SK-N-MC (cell line): ENCODE measurements at regions not wholly inside any gene's neighbourhood (a gene's known extent, or its start where the extent isn't known, plus 50 kb on each side); places are given as distances from the start of the nearest gene placed in this dataset.

ENCODE experiments used
- DNase-seq: peaks from one replicate; pipeline ENCODE4 v3.0.0-alpha.2; 2011; ENCODE audit warnings: low read depth, low spot score
- H3K27ac ChIP-seq: fragments of 200-600 bp; sonication (generic); 2 replicates; pipeline ENCODE4 v1.5.1; 2016; ENCODE audit warnings: mixed run types
- H3K36me3 ChIP-seq: fragments of 200-600 bp; sonication (generic); 2 replicates; pipeline ENCODE4 v1.6.1; 2017; ENCODE audit warnings: antibody characterized with exemption, low read length, mixed read lengths; ENCODE audit not compliant: insufficient read depth
- H3K4me3 ChIP-seq: fragments of 200-600 bp; sonication (generic); 2 replicates; pipeline ENCODE4 v1.5.1; 2016
- H3K9ac ChIP-seq: fragments of 200-600 bp; sonication (generic); 2 replicates; pipeline ENCODE4 v1.8.0; 2017; ENCODE audit warnings: mixed run types, mixed read lengths; ENCODE audit not compliant: insufficient read length
- H3K9me3 ChIP-seq: fragments of 200-600 bp; sonication (generic); 2 replicates; pipeline ENCODE4 v1.6.1; 2017; ENCODE audit warnings: low read depth, mild to moderate bottlenecking, antibody characterized with exemption, low read length, moderate library complexity, mixed read lengths
- EZH2 ChIP-seq: fragments of 200-600 bp; sonication (generic); IDR thresholded peaks from one replicate; pipeline ENCODE4 v1.6.1; 2017; ENCODE audit warnings: antibody characterized with exemption
- FOXP2 ChIP-seq: optimal IDR thresholded peaks from 2 replicates; pipeline ENCODE3; 2011; ENCODE audit warnings: mild to moderate bottlenecking, moderate library complexity; ENCODE audit not compliant: insufficient read depth; ENCODE audit errors: extremely low read length, control extremely low read depth
- POLR2AphosphoS5 ChIP-seq: IDR thresholded peaks from 2 replicates; pipeline ENCODE4 v1.6.1; 2012; ENCODE audit warnings: mild to moderate bottlenecking, low read depth, low read length, borderline replicate concordance

DNA sequence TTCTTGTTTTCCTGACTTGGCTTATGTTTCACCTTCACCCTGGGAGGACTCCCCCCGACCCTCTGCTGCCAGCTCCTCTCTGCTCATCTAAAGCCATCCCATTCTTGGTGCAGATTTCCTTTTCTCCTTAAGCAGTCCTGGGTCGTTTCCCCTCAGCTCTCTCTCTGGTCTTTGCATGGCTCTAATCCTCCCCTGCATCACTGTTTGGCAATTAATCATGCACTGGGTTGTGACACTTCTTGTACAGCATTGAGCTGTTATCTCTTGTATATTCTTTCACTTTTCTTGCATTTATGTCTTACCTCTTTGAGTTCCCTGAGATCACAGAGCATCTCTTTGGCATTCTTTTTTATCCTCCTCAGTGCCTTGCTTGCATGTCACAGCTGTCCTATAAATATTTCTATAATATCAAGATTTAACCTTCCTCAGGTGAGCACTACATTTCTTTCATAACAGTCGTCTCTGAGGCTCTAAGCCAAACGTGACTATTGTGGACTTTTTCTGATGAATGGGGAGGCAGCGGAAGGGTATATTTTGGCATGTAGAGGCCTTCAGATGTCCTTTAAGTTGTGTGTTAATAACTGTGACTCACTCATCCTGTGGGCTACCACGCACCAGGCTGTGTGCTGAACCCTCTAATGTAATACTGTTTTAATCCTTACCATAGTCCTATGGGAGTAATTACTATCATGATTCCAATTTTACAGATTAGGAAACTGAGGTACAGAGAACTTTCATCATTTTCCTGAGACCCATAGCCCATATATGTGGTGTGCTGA is 507.5 kb downstream of the SLC4A3 start:
- no peaks in the 10 kb centered on the region for H3K9me3 ChIP-seq
- no peak overlapping the region for H3K27ac ChIP-seq
- no peak overlapping the region for H3K4me3 ChIP-seq
- DNase-seq = no peak
- no peak overlapping the region for H3K9ac ChIP-seq
- TF ChIP-seq POLR2AphosphoS5 (no peak), FOXP2 (no peak), EZH2 (no peak)
- no peaks in the 10 kb centered on the region for H3K36me3 ChIP-seq

DNA sequence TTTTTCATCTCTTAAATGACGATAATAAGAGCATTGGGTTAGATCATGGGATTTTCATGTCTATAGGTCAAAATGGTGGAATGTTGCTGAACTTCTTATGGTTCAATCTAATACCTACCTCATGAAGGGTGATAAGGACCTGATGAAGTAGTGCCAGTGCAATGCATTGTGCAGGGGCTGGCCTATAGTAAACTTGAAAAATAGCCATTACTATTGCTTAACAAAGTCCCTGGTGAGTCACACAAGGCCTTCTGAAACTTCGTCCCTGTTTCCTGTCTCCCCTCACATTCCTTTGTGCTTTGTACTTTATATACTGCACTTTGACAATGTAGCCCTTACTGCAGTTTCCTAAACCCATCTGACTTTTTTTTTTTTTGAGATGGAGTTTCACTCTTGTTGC is 515.9 kb downstream of the SLC4A3 start:
- no peak for DNase-seq
- no peaks in the 10 kb centered on the region for H3K9me3 ChIP-seq
- TF ChIP-seq EZH2 (no peak), POLR2AphosphoS5 (no peak), FOXP2 (no peak)
- no peak overlapping the region for H3K4me3 ChIP-seq
- H3K9ac ChIP-seq = no peak overlapping the region
- H3K36me3 ChIP-seq = no peaks in the 10 kb centered on the region
- H3K27ac ChIP-seq = no peak overlapping the region

DNA sequence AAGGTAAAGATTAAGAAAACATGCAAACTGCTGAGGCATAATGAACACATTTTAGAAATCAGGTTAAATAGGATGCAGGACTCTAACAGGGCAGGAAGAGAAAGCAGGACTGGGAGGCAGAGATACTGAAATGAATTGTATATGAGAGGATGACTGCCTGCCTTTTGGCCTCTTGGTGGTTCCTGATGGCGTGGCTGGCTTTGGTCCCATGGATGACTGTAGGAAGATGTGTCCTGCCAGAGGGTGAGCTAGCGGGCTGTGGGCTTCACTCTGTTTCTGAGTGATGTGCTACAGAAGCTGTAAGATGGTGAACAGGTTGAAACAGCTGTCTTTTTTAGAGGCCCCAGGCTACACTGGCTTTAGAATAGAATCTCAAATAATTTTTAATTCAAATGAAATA is 517.0 kb downstream of the SLC4A3 start:
- TF ChIP-seq POLR2AphosphoS5 = no peak
- no peak for TF ChIP-seq EZH2
- TF ChIP-seq FOXP2 = no peak
- Histone ChIP-seq H3K4me3 (no peak overlapping the region), H3K36me3 (no peaks in the 10 kb centered on the region), H3K9ac (no peak overlapping the region), H3K9me3 (no peaks in the 10 kb centered on the region), H3K27ac (no peak overlapping the region)
- DNase-seq = no peak

DNA sequence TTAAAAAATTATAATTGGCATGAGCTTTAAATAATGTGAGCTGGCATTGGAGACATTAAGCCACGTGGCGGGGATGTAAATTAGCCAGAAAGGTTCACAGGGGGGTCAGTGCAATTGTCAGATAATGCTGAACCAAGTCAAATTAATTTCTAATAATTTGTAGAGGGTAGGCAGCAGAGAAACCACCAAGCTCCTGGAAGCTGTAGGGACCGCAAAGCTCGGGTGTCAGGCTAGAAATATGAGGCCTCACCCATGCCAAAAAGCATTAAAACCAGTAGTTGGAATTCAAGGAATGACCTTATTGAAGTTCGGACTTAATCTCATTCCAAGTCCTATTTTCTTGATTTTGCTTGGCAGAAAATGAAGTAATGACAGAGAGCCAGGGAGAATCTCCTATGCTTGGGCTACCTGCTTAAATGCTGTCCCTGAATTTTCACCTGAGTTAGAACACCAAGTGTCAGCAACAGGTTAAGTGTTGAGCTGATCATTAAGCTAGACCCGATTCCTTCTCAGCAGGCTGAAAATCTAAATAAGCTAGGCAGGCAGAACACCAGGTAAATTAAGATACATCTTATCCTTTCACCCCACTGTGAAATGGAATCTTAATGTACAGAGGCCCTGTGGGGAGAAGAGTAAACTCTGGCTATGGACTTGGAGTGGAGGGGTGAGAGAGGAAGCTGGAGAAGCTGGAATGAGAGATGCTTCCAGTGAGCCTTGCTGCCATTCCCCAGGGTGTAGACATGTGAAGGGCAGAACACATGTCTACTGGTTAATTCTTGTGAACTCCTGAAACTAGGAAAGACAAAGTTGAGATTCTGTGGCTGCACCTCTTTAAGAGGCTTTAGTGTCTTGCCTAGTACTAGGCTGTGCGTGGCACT is 520.0 kb downstream of the SLC4A3 start:
- Histone ChIP-seq H3K27ac (no peak overlapping the region), H3K9ac (no peak overlapping the region), H3K4me3 (no peak overlapping the region), H3K9me3 (no peaks in the 10 kb centered on the region), H3K36me3 (no peaks in the 10 kb centered on the region)
- DNase-seq = no peak
- TF ChIP-seq POLR2AphosphoS5 (no peak), EZH2 (no peak), FOXP2 (no peak)

DNA sequence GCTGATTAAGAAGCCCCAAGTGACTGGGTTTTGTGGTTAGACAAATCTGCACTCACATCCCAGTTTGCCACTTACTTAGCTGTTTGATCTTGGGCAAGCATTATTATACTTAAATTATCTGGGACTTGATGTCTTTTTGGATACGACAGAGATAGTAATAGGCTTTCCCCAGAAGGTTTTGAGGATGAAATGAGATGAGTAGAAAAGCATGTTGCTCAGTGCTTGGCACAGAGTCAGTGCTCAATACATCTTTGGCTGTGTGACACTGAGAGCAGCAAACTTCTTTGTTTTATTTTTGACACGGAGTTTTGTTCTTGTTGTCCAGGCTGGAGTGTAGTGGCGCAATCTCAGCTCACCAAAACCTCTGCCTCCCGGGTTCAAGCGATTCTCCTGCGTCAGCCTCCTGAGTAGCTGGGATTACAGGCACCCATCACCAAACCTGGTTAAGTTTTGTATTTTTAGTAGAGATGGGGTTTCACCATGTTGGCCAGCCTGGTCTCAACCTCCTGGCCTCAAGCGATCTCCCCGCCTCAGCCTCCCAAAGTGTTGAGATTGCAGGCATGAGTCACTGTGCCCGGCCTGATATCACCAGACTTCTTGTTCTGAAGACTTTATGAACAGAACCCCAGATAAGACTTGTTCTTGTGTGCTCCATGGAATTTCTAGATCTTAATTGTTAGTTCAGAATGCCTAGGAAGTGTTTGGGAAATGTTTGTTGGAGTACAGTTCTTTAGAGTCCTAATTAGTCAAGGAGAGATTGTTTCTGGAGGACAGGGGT is 521.2 kb downstream of the SLC4A3 start:
- no peak for DNase-seq
- TF ChIP-seq FOXP2 = no peak
- TF ChIP-seq EZH2 = no peak
- TF ChIP-seq POLR2AphosphoS5 = no peak
- no peak overlapping the region for H3K4me3 ChIP-seq
- no peaks in the 10 kb centered on the region for H3K9me3 ChIP-seq
- no peak overlapping the region for H3K9ac ChIP-seq
- H3K27ac ChIP-seq = no peak overlapping the region
- no peaks in the 10 kb centered on the region for H3K36me3 ChIP-seq

DNA sequence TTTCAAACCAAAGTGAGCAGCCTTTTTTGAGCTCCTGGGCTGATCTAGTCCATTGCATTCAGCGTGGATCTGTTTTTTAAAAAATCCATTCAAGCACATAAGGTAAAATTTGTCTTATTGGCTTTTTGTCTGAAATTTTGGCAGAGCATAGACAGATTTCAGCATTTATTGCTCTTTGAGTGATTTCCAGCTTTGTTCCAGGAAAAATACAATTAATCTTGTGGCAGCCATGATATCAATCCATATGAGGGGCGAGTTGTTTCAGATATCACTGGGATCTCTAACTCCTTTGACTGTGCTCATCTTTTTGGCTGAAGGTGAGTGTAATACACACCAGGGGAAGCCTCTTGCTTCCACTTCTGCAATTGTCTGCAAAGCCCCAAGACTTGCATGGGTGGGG is 523.9 kb downstream of the SLC4A3 start:
- Histone ChIP-seq H3K36me3 (no peaks in the 10 kb centered on the region), H3K27ac (no peak overlapping the region), H3K9me3 (no peaks in the 10 kb centered on the region), H3K4me3 (no peak overlapping the region), H3K9ac (no peak overlapping the region)
- DNase-seq = no peak
- TF ChIP-seq POLR2AphosphoS5 (no peak), FOXP2 (no peak), EZH2 (no peak)

DNA sequence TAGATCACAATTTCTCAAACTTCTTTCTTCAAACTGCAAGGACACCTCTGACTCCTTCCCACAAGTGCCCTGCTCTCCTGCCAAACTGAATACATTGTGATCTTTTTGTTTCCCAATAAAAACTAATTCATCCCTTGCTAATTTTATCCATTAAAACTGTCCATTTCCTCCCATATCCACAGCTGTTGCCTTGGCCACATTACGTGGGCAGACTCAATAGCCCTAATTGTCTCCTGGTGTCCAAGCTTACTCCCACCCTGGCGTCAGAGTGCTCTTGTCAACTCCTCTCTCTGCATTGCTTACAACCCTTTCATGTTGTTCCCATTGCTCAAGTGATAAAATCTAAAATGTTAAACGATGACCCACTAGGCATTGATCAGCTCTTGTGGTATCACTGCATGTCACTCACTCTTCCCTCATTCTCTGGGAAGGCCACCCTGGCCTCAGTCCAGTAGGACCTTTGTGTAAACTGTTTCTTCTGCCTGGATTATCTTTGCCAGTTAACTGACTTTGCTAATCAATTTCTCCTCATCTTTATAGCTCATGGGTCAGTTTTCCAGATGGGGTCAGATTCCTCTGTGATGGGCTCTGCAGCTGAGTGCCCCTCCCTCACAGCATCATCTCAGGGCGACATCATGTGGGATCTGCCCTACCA is 525.0 kb downstream of the SLC4A3 start:
- Histone ChIP-seq H3K4me3 (no peak overlapping the region), H3K36me3 (no peaks in the 10 kb centered on the region), H3K27ac (no peak overlapping the region), H3K9ac (no peak overlapping the region), H3K9me3 (no peaks in the 10 kb centered on the region)
- no peak for DNase-seq
- TF ChIP-seq POLR2AphosphoS5 = no peak

DNA sequence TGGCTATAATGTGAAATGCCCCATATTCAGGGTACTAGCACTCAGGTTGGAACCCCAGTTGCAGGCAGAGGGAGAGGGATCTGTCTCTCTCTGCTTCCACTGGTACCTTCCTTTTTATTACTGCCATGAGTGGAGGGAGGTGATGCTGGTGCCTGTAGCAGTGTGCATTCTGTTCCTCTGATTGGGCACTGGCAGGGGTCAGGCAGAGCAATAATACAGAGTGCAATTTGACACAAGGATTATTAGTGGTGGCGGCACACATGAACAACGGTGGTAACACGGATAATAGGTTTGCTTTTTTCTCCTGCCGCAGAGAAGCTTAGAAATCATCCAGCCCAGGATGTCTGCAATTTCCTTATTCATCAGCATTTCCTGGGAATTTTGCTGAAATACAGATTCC is 525.7 kb downstream of the SLC4A3 start:
- H3K9me3 ChIP-seq = no peaks in the 10 kb centered on the region
- no peak overlapping the region for H3K9ac ChIP-seq
- no peak overlapping the region for H3K4me3 ChIP-seq
- DNase-seq = no peak
- no peak for TF ChIP-seq EZH2
- TF ChIP-seq FOXP2 = no peak
- TF ChIP-seq POLR2AphosphoS5 = no peak
- H3K27ac ChIP-seq = no peak overlapping the region
- H3K36me3 ChIP-seq = no peaks in the 10 kb centered on the region
